Eye (tissue), 1 donor: ENCODE measurements at regions not wholly inside any gene's neighbourhood (a gene's known extent, or its start where the extent isn't known, plus 50 kb on each side); places are given as distances from the start of the nearest gene placed in this dataset.
"Not testable (repeated sequence)": the region's sequence is repeated elsewhere in the genome, so short reads cannot be mapped to it uniquely, and the experiment has no call there.

ENCODE experiments used
- DNase-seq: peaks from one replicate; pipeline ENCODE4 v3.0.0-alpha.2; 2015

- no peak for DNase-seq
Observed at GRCh38 chr21:35274923-35275322, 225.8 kb upstream of the RUNX1 start.

GRCh38 chr21:35274090-35274489 is 225.0 kb upstream of the RUNX1 start:
- DNase-seq, result no peak

- DNase-seq, result no peak
Observed at GRCh38 chr21:35273333-35273732, 224.2 kb upstream of the RUNX1 start.

GRCh38 chr21:35271344-35272118 is 222.4 kb upstream of the RUNX1 start:
- DNase-seq, result not testable (repeated sequence)

GRCh38 chr21:35268817-35269216 is 219.7 kb upstream of the RUNX1 start:
- DNase-seq, result no peak

- no peak for DNase-seq
Observed at GRCh38 chr21:35268261-35268660, 219.2 kb upstream of the RUNX1 start.

GRCh38 chr21:35266546-35266945 is 217.4 kb upstream of the RUNX1 start:
- DNase-seq, result no peak

GRCh38 chr21:35265170-35265877 is 216.2 kb upstream of the RUNX1 start:
- DNase-seq, result no peak

GRCh38 chr21:35259457-35259856 is 210.4 kb upstream of the RUNX1 start:
- DNase-seq, result no peak

- DNase-seq, result no peak
Observed at GRCh38 chr21:35258521-35258920, 209.4 kb upstream of the RUNX1 start.

GRCh38 chr21:35257413-35257812 is 208.3 kb upstream of the RUNX1 start:
- DNase-seq, result peak; percentile 80

GRCh38 chr21:35256468-35256988 is 207.4 kb upstream of the RUNX1 start:
- DNase-seq, result peak; percentile 80

- no peak for DNase-seq
Observed at GRCh38 chr21:35254765-35255138, 205.7 kb upstream of the RUNX1 start.

GRCh38 chr21:35254006-35254764 is 205.1 kb upstream of the RUNX1 start:
- DNase-seq, result no peak

GRCh38 chr21:35252831-35253230 is 203.7 kb upstream of the RUNX1 start:
- DNase-seq, result no peak

- DNase-seq, result no peak
Observed at GRCh38 chr21:35249636-35250035, 200.5 kb upstream of the RUNX1 start.

GRCh38 chr21:35245879-35246278 is 196.8 kb upstream of the RUNX1 start:
- no peak for DNase-seq

GRCh38 chr21:35244514-35244913 is 195.4 kb upstream of the RUNX1 start:
- DNase-seq, result no peak

GRCh38 chr21:35243171-35243570 is 194.1 kb upstream of the RUNX1 start:
- no peak for DNase-seq

- peak; percentile 91 for DNase-seq
Observed at GRCh38 chr21:35239811-35240219, 190.7 kb upstream of the RUNX1 start.

- no peak for DNase-seq
Observed at GRCh38 chr21:35238119-35238518, 189.0 kb upstream of the RUNX1 start.

- no peak for DNase-seq
Observed at GRCh38 chr21:35237287-35237686, 188.2 kb upstream of the RUNX1 start.

- no peak for DNase-seq
Observed at GRCh38 chr21:35236090-35236489, 187.0 kb upstream of the RUNX1 start.
